MCF 10A (cell line): ENCODE measurements at regions not wholly inside any gene's neighbourhood (a gene's known extent, or its start where the extent isn't known, plus 50 kb on each side); places are given as distances from the start of the nearest gene placed in this dataset.

Experiments
- BruUV-seq: library from RNA; stranded (reverse); fragments of 400-500 nt; replicated peaks from 2 replicates; lab custom pipeline; 2021; lab: Mats Ljungman, UMichigan
- CTCF ChIA-PET: fragments of 300-600 bp; sonication (Branson Sonifier 250); formaldehyde crosslinking; extraction: SDS; loops from one replicate; lab custom pipeline; 2021; ENCODE audit warnings: antibody characterized with exemption, inconsistent platforms; lab: Yijun Ruan, JAX
- POLR2A ChIA-PET: fragments of 300-600, 350-650 bp; sonication (Branson Sonifier 250); formaldehyde crosslinking; extraction: SDS; loops from one replicate; lab custom pipeline; 2020; ENCODE audit warnings: antibody characterized with exemption, inconsistent platforms; lab: Yijun Ruan, JAX
- DNase-seq: peaks from one replicate; pipeline ENCODE4 v3.0.0-alpha.2; 2018; ENCODE audit not compliant: unreplicated experiment
- H3K27ac Mint-ChIP-seq: one replicate; pipeline ENCODE4 v1.8.0; 2022; ENCODE audit warnings: mild to moderate bottlenecking, low read depth, mixed read lengths; ENCODE audit not compliant: unreplicated experiment
- H3K27me3 Mint-ChIP-seq: one replicate; pipeline ENCODE4 v1.8.0; 2022; ENCODE audit warnings: mixed read lengths; ENCODE audit not compliant: insufficient read depth, unreplicated experiment
- H3K36me3 Mint-ChIP-seq: one replicate; pipeline ENCODE4 v1.8.0; 2022; ENCODE audit warnings: mild to moderate bottlenecking, moderate library complexity, mixed read lengths; ENCODE audit not compliant: insufficient read depth, unreplicated experiment
- H3K4me1 Mint-ChIP-seq: one replicate; pipeline ENCODE4 v1.8.0; 2022; ENCODE audit warnings: mixed read lengths; ENCODE audit not compliant: insufficient read depth, unreplicated experiment
- H3K4me3 Mint-ChIP-seq: one replicate; pipeline ENCODE4 v1.8.0; 2022; ENCODE audit warnings: mild to moderate bottlenecking, moderate library complexity, mixed read lengths; ENCODE audit not compliant: unreplicated experiment
- H3K9me3 Mint-ChIP-seq: one replicate; pipeline ENCODE4 v1.8.0; 2022; ENCODE audit warnings: mixed read lengths; ENCODE audit not compliant: unreplicated experiment
- CTCF ChIP-seq: fragments of 200-600 bp; IDR thresholded peaks from one replicate; pipeline ENCODE4 v1.8.0; 2022; ENCODE audit warnings: antibody characterized with exemption, mild to moderate bottlenecking; ENCODE audit not compliant: unreplicated experiment
- intact Hi-C: fragments of 100-400 bp; cut with micrococcal nuclease; formaldehyde crosslinking; loops from 2 replicates; pipeline ENCODE4 v1.14.1; 2022

DNA sequence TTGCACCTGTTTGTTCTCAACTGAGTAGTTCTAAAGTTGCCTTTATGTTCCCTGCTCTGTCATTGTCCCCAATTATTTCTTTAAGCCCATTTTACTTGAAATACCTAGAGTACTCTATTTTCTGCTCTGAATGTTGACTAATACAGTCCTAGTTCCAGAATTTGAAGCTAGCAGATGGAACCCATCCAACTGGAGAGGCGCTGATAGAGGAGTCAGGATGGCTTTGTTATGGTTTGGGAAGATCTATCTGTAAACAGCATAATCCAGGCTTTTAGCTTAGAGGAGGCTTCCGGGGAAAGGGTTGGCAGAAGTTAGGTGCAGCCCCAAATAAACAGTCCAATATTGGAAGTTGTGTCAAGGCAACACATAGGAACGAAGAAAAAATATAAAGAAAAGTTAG lies 927.7 kb downstream of the TFAP2A start:
- DNase-seq: no peak
- ChIA-PET POLR2A (interaction anchor here (0.6 to 0.7 kb wide), 2 partner anchors 17 to 506 kb away, joined by 3 read pairs; no protein-coding TSS in a partner anchor), CTCF (interaction anchor here (1.2 kb wide), 1 partner anchor 9 kb away, joined by 5 read pairs; no protein-coding TSS in a partner anchor)
- Mint-ChIP-seq H3K27ac (no peak overlapping the region), H3K4me3 (no peak overlapping the region), H3K27me3 (no peaks in the 10 kb centered on the region), H3K9me3 (no peaks in the 10 kb centered on the region), H3K36me3 (no peaks in the 10 kb centered on the region), H3K4me1 (peaks cover 26% of the 10 kb centered on the region)
- intact Hi-C loops: no loop called here
- TF ChIP-seq CTCF: no peak
- no TSS peak for BruUV-seq

GRCh38 chr6:9485992-9486391 lies 928.9 kb downstream of the TFAP2A start:
- DNase-seq: no peak
- Mint-ChIP-seq H3K27ac (no peak overlapping the region), H3K4me3 (no peak overlapping the region), H3K27me3 (no peaks in the 10 kb centered on the region), H3K36me3 (no peaks in the 10 kb centered on the region), H3K4me1 (peaks cover 36% of the 10 kb centered on the region), H3K9me3 (no peaks in the 10 kb centered on the region)
- no TSS peak for BruUV-seq
- CTCF ChIA-PET: no interaction called here
- intact Hi-C loops: no loop called here
- POLR2A ChIA-PET: interaction anchor here (0.6 kb wide), 1 partner anchor 945 kb away, joined by 3 read pairs; no protein-coding TSS in a partner anchor
- no peak for TF ChIP-seq CTCF

GRCh38 chr6:9484686-9485085 lies 930.2 kb downstream of the TFAP2A start:
- CTCF ChIA-PET: interaction anchor here (0.6 kb wide), 1 partner anchor 460 kb away, joined by 3 read pairs; no protein-coding TSS in a partner anchor
- POLR2A ChIA-PET: no interaction called here

GRCh38 chr6:9484091-9484490 lies 930.8 kb downstream of the TFAP2A start:
- POLR2A ChIA-PET: interaction anchor here (0.7 to 2.8 kb wide), 5 partner anchors 11 to 234 kb away, joined by 3 to 9 read pairs (median 4); no protein-coding TSS in a partner anchor

More at GRCh38 chr6:9484686-9485085, 930.2 kb downstream of the TFAP2A start:
- no TSS peak for BruUV-seq
- intact Hi-C loops: no loop called here
- TF ChIP-seq CTCF: no peak
- H3K36me3 Mint-ChIP-seq: no peaks in the 10 kb centered on the region
- H3K9me3 Mint-ChIP-seq: no peaks in the 10 kb centered on the region
- no peak overlapping the region for H3K4me3 Mint-ChIP-seq
- peak overlapping the region; percentile 66 for H3K27ac Mint-ChIP-seq
- H3K4me1 Mint-ChIP-seq: peaks cover 36% of the 10 kb centered on the region
- H3K27me3 Mint-ChIP-seq: no peaks in the 10 kb centered on the region
- no peak for DNase-seq

More at GRCh38 chr6:9484091-9484490, 930.8 kb downstream of the TFAP2A start:
- intact Hi-C loops: no loop called here
- H3K36me3 Mint-ChIP-seq: no peaks in the 10 kb centered on the region
- peak; percentile 26 for DNase-seq
- no peaks in the 10 kb centered on the region for H3K27me3 Mint-ChIP-seq
- no TSS peak for BruUV-seq
- H3K4me3 Mint-ChIP-seq: no peak overlapping the region
- TF ChIP-seq CTCF: no peak
- CTCF ChIA-PET: interaction anchor here (0.6 to 2.0 kb wide), 3 partner anchors 228 to 946 kb away, joined by 3 to 6 read pairs (median 3); no protein-coding TSS in a partner anchor
- no peaks in the 10 kb centered on the region for H3K9me3 Mint-ChIP-seq
- no peak overlapping the region for H3K27ac Mint-ChIP-seq
- peaks cover 36% of the 10 kb centered on the region for H3K4me1 Mint-ChIP-seq
